DMS 273 treated with DMSO at 0.1 percent for 48 hours (cell line): ENCODE measurements at regions not wholly inside any gene's neighbourhood (a gene's known extent, or its start where the extent isn't known, plus 50 kb on each side); places are given as distances from the start of the nearest gene placed in this dataset.

Experiments used
- DNase-seq: peaks from one replicate; lab custom pipeline; 2025; lab: John Stamatoyannopoulos, UW

DNA sequence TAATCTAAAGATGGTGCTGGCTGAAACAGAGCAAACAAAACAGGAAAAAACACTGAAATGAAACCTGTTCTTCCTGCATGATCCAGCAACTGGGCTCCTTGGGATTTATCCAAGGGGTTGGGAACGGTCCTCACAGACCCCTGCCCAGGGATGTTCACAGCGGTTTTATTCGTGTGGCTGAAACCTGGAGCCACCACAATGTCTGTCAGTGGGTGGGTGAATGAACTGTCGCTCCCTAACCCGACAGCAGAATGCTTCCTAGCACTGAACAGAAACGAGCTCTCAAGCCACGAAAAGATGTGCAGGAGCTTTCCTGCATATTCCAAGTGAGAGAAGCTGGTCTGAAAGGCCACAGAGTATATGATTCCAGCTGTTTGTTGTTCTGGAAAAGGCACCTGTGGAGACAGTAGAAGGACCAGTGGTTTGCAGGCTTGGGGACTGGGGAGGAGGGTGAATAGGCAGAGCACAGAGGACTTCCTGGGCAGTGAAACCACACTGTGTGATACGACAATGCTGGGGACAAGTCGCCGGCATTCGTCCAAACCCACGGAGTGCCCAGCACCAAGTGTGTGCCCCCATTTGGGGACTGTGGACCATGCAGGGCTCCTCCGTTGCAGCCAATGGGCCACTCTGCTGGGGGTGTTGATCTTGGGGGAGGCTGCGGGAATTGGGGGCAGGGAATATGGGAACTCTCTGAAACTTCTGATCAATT lies 73.9 kb downstream of the TEX29 start:
- no peak for DNase-seq

DNA sequence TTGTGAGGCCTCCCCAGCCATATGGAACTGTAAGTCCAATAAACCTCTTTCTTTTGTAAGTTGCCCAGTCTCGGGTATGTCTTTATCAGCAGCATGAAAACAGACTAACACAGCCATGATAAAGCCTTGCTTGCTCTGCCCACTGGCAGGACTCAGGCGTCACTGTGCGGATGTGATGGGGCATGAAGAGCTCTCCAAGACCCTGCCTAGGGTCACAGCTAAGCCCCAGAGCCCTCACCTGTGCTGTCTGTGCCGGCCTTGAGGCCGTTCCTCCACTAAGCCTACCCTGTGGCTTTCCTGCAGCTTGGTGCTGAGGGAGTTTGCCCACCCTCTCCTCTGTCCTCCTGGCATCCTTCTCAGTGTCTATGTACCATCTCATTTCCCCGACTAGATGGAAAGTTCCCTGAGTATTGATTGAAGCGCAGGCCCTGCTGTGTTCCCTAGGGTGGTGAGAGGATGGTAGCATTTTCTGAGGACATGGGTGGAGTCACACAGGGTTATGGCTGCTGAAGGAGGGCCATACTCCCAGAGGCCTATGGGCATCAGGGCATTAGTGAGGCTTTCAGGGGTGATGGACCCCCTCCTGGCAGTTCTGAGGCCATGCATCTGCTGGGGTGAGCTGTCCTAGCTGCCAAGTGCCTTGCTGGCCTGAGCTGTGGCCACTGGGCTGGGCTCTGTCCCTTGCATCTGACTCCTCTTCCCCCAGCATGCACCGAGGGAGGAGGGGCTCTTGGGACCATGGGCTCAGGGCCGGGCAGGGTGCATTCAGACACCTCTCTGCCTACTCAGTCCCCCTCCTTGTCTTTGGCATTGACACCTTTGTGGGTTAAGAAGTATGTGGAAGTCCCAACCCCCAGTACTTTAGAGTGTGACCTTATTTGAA lies 75.3 kb downstream of the TEX29 start:
- DNase-seq, result no peak

DNA sequence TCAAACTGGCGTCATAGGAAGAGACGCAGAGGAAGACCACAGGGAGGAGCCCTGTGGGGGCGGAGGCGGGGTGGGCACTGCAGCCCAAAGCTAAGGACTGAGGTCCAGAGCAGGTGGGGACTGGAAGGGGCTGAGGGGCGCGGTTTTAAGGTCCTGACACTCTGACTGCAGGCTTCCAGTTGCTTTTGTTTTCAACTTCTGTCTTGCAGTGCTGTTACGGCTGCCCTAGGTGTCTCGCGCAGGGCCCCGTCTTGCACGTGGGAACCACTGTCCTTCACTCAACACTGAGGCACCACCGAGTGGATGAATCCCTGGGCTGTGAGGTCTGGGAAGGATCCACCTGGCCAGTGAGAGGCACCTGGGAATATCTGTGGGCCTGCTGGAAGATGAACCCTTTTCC lies 76.0 kb downstream of the TEX29 start:
- DNase-seq, result no peak

DNA sequence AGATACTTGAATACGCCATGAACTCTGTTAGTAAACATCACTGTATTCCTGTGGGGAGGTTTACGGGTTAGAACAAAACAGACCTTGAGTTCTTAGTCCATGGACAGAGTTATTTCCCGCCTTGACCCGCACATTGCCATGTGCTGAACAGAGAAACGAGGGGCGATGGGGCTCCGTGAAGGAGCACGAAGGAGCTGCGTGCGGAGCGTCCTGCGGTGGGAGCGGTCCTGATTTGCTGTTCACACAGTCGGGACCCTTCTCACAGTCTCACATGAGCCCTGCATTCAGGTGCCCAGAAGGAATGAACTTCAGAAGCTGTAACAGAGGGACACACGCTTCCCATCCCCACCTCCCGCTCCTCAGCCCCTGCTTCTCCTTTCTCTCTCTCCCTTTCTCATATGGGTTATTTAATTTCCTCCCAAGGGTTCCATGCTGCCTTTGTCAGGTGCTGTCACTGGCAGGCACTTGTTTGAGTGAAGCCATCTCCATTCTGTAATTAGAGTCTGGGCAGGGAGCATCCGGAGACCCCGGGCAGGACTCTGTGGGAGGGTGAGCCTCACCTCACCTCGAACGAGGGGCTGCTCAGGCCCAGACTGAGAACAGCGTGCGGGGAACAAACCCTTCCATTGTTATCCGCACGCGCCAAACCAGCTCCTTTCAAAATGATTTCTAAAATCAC lies 76.9 kb downstream of the TEX29 start:
- DNase-seq, result no peak

DNA sequence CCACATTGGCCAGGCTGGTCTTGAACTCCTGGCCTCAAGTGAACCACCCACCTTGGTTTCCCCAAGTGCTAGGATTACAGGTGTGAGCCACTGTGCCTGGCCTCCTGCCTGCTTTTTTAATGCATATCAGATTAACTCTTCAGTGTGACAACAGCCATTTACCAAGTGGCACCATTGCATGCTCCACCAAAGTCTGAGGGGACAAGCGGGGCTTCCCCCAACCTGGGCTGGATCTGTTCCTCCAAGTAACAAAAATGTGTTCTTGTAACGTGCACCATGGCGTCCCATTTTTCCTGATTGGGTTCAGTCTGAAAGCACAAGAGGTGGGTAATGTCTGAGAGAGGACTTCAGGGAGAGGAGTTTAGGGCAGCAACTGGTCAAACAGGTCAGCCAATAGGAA lies 77.8 kb downstream of the TEX29 start:
- no peak for DNase-seq

DNA sequence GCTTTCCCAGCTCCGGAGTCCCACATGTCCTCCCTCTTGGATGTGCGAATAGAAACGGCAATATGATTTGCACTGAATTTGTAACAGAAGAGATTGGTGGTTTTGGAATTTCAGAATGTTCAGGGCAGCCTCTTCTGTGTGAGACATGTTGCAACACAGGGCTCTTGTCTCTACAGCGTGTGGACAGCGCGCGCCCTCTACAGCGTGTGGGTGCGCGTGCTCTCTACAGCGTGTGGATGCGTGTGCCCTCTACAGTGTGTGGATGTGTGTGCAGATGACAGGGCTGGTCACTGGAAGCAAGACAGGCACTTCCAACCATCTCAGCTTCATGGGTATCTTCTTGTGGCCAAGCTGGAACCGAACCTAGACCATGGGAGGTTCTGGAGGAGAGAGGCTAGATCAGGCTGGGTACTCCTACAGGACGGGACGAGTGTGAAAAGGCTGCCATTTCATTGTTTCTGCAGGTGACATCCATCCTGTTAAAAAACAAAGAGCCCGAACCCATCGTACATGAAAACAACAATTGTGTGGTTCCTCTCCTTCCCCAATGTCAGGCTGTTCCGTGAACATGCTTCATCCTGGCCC lies 78.4 kb downstream of the TEX29 start:
- DNase-seq, result no peak

DNA sequence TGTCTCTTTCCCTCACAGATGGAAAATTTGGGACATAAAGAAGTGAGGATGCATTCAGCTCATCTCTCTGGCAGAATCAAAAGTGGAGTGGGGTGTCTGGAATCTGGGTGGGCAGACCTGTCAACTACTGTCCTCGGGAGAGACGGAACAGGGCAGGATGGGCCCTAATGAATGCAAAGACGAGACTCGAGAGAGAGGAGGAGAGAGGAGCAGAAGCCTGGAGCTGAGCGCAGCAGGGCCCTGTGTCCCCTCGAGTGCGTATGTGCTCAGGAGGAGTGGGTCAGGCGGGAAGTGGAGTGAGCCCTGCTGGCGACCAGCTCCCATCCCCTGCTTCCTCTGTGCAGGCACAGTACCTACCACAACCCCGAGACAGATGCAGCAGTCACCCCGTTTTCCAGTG lies 78.9 kb downstream of the TEX29 start:
- no peak for DNase-seq

DNA sequence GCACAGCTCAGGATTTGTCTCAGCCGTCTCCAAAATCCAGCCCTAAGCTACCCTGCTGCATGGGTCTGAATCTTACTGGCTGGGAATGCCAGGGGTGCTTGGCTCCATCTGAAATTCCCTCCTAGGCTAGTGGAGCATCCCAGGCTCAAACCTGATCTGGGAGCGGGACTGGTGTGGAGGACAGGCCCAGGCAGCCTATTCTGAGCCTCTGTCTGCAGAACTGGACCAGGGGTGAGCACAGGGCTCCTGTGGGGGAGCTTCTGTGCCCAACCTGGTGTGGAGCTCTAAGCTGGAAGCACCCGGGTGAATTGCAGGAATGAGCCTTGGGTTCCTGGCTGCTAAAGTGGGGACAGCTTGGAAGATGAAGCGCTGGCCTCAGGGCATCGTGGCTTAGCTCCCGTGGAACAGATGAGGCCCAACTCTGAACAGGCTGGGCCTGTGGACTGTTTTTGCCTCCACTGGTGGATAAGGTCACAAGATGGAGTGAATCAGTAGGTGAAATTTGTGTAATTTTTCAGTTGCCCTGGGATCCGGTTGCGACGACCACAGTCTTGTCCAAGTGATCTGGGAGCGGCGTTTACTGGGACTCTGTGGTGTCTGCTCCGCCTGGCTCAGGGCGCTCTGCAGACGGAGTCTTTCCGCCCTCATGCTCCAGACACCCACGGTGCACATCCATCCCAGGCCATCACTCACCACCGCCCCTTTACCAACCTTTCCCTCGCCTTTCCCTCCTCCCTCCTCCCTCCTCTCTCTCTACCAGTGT lies 79.5 kb downstream of the TEX29 start:
- DNase-seq, result no peak

DNA sequence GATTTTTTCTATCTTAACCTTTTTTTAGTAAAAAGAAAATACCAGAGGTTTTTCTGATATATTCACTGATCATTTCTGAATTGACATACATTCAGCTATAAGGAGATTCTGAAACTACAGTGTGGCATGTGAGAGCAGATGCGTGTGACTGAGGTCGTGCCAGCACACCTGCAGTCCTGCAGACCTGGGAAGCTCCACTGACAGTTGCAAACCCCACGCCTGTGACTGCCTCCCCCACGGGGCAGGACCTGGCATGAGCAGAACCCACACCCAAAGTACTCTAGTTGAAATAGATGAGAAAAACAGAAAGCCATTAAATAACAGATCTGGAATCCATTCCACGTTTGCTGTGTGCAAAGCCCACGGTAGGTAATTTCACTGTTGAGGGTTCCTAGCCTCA lies 80.7 kb downstream of the TEX29 start:
- no peak for DNase-seq

DNA sequence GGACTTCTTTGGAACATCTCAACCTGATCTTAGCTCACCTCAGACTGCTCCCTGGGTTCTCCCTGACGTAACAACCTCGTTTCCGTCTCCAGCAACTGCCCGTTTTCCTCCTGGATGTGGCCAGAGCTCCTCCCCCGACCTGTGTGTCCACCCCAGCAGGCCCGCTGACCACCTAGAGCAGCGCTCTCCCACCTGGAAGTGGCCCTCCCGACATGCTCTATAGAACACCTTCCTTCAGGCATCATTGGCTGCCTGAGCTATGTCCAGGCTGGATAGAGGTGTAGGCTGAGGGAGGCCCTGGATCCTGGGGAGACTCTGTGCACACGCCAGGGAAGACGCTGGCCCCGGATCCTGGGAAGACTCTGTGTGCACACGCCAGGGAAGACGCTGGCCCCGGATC lies 81.3 kb downstream of the TEX29 start:
- DNase-seq, result no peak

DNA sequence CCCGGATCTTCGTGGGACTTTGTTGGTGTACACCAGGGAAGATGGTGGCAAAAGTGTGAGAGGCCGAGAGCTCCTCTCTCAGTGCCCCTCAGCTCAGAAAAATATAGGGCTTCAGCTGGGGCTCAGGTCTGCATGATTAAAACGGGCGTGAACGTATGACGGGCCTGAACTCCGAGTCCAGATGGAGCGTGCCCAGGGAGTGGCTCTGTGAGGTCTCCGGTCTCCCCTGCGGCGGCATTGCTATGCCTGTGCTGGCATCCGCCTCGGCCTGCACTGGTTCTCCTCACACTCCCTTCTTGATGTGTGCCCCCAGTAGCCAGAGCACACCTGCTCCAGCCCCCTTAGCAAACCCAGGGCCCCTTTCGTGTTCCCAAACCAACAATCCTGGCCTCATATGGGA lies 82.0 kb downstream of the TEX29 start:
- DNase-seq, result no peak

DNA sequence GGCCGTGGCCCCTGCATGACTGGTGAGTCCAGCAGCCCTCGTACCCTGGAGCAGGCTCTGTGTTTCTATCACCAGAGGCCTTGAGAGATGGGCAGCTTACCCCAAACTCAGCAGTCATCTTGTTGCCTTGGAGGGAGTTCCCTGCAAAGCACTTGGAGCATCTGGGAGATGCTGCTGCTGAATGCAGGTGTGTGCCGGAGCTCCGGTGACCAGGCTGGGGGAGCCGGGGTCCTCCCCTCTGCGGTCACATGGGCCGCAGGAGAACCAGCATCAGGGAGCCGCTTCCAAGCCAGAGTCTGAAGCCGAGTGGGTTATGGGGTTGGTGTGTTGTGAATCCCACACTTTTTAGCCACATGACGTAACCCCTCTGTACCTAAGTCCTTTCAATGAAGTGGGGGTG lies 82.8 kb downstream of the TEX29 start:
- no peak for DNase-seq

DNA sequence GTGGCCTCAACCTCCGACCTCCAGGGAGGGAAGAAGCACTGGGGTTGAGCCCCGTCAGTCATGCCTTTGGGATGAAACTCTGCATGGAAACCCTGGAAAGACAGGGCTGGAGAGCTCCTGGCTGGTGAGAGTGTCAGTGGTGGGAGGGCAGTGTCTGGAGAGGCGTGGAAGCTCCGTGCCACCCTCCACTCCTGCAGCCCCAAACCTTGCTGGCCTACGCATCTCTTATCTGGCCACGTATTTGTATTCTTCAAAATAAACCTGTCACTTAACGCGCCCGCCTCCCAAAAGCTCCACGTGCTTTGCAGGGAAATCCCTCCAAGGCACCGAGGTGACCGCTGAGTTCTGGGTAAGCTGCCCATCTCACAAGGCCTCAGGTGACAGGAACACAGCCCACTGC lies 84.3 kb downstream of the TEX29 start:
- no peak for DNase-seq

DNA sequence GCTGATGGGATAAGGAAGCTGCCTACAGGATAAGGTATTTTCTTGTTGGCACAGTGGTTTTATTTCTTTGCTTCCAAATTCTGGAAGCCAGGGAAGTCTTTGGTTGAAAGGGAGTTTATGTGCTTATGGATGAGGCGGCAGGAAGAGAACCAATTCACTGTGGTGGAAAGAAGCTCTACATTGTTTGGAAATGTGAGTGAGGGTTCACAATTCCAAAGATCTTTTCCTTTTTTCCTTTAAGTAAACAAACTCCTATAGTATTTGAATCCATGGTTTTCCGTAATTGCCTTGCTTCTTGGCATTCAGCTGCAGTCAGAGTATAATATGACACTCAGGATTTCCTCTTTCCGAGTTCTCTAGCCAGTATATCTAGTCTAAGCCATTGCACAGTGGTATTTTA lies 86.2 kb downstream of the TEX29 start:
- no peak for DNase-seq

DNA sequence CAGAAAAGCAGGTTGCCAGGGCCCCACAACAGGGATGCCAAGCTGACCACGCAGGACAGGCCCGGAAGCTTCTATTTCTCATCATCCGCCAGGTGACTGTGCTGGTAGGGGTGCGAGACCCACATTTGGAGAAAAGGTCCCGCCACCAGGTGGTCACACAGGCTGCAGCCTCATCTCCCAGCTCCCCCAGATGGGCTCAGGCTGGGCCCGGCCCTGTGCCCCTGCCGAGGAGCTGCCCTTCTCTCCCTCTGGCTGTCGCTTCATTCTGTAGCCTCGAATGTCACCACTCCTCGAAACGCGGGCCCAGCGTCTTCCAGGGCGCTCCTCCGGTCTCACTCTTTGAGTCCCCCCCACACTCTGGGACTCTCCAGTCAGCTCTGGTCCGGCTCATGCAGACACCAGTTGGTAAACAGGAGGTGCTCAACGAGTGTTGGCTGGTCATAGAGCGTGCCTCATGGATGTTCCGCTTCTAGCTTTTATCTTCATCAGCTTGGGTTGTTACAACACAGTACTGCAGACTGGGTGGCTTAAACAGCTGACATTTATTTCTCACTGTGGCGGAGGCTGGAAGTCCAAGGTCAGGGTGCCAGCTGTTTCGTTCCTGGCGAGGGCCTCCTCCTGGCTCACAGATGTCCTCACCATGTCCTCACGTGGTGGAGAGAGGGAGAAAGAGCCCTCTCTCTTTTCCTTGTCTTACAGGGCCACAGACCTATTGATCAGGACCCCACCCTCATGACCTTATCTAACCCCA lies 87.1 kb downstream of the TEX29 start:
- no peak for DNase-seq

DNA sequence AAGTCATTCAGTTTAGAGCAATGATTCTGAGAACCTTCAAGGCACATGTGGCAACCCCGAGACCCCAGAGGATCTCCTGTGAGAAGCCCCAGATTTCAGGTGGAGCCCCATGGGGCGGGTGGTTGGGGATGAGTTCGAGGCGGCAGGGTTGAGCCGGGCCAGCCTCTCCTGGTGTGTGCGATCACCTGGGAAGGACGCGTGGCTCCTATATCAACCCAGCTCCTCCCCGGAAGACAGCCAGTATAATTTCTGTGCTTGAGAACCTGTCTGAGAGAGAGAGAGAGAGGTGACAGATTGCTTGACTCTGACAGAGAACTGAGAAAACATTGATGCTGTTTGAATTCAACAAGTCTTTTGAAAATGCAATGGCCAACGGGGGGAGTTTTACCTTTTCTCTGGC lies 89.0 kb downstream of the TEX29 start:
- no peak for DNase-seq

DNA sequence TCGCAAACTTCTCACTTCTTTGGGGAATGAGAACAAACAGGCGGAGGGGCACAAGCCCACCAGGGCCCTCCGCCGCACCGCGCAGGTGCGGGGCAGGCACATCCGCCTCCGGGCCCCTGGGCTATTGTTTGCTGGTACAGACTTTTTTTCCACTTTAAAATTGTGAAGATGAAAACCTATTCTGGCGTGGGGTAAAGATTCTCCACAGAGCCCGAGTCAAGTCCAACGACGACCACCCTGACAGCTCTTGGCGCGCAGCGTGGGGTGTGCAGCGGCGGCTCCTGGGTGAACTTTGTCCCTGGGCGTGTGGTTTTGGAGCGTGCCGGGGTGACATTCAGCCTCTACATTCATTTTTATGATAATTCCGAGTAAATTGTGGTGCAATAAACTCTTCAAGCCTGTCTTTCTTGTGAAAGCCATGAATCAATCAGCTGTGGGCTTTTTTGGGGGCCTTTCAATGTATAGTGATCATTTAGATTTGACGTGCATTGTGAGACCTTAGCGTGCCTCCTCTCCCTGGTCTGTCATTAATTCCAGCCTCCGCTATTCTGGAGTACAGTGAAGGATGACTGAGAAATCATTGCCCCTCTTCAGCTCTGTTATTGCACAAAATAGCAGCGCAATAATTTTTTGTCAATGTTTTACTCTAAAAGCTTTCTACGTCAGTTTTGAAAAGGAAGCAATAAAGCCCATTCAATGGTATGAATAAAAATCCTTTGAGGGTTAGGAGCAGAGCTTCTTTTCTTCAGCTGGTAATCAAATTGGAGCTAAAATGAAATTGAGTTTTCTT lies 90.0 kb downstream of the TEX29 start:
- no peak for DNase-seq

DNA sequence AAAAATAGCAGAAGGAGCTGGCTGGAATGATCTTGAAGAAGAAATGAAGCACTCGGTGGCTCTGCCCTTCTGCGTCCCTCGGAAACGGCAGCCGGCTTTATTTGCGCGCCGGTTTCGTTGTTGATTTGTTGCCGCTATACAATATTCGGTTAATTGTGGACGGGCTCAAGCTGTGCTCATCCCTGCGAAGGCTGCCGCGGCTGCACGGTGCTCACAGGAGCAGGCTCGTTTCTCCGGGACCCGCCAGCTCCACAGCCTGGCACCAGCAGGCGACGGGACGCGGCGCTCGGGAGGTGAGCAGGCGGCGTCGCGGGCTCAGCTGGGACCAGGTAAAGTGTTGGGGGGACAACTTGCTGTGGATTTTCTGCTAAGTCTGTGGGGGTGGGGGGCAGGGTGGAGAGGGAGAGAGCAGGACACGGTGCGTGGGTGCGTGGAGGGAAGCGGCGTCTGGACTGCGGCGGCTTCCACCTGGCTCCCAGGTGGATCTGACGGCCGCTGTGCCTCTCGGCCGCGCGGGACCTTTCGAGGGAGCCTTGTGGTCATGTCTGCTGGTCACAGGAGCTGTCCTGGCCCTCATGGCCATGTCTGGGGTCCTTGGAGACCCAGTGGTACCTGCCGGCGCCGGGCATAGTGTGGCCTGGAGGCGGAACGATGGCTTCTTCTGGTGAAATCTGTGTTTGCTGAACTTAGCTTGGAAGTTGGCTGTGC lies 90.9 kb downstream of the TEX29 start:
- DNase-seq, result no peak

DNA sequence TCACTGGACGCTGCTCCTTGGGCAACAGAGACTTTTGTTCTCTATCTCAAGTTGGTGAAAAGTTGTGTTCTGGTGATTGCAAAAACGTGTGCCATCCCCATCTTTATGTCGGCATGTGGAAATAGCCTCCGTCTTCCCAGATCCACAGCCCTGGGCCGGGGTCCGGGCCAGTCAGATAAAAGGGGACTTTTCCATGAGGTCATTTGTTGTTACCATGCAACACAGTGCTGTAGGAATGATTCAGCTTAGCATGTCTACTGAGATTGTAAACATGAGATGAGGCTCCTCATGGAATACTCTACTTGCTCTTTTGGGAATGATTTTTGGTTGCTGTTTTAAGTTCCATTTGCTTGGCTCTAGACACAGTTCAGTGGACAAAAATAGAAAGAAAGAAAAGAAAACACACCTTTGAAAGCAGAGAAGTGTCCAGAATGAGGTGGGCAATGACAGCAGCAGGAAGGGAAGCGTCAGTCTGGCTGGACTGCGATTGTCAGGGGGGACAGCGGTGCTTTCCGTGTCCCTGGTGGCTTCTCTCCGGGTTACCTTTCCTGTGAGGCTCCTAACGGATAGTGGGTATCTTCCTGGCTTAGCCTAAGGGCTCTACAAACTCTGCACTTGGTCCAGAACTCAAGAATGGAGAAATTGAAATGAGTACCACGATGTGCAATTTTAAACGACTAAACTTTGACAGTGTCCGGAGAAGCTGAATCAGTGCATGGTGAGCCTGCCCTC lies 91.6 kb downstream of the TEX29 start:
- no peak for DNase-seq
